ENCODE measurements at regions not wholly inside any gene's neighbourhood (a gene's known extent, or its start where the extent isn't known, plus 50 kb on each side); places are given as distances from the start of the nearest gene placed in this dataset.

- no peaks in the 10 kb centered on the region for H3K36me3 ChIP-seq (ENCODE audit: control insufficient read depth, insufficient read depth, low read length)
- TF ChIP-seq, protein P1, sequence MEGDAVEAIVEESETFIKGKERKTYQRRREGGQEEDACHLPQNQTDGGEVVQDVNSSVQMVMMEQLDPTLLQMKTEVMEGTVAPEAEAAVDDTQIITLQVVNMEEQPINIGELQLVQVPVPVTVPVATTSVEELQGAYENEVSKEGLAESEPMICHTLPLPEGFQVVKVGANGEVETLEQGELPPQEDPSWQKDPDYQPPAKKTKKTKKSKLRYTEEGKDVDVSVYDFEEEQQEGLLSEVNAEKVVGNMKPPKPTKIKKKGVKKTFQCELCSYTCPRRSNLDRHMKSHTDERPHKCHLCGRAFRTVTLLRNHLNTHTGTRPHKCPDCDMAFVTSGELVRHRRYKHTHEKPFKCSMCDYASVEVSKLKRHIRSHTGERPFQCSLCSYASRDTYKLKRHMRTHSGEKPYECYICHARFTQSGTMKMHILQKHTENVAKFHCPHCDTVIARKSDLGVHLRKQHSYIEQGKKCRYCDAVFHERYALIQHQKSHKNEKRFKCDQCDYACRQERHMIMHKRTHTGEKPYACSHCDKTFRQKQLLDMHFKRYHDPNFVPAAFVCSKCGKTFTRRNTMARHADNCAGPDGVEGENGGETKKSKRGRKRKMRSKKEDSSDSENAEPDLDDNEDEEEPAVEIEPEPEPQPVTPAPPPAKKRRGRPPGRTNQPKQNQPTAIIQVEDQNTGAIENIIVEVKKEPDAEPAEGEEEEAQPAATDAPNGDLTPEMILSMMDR (IDR thresholded peaks at IDR 0.05; ENCODE audit: insufficient read depth, low read length, severe bottlenecking) = no peak
- no peak for FAIRE-seq
- DNase-seq (ENCODE audit: low read depth) = no peak
- no peaks in the 10 kb centered on the region for H3K27me3 ChIP-seq (ENCODE audit: control insufficient read depth, insufficient read depth, low read length)
- H3K4me3 ChIP-seq (ENCODE audit: low read depth, low read length) = no peak overlapping the region
Measured at GRCh38 chr4:83213640-83214039, 71.0 kb downstream of the COQ2 start.

DNA sequence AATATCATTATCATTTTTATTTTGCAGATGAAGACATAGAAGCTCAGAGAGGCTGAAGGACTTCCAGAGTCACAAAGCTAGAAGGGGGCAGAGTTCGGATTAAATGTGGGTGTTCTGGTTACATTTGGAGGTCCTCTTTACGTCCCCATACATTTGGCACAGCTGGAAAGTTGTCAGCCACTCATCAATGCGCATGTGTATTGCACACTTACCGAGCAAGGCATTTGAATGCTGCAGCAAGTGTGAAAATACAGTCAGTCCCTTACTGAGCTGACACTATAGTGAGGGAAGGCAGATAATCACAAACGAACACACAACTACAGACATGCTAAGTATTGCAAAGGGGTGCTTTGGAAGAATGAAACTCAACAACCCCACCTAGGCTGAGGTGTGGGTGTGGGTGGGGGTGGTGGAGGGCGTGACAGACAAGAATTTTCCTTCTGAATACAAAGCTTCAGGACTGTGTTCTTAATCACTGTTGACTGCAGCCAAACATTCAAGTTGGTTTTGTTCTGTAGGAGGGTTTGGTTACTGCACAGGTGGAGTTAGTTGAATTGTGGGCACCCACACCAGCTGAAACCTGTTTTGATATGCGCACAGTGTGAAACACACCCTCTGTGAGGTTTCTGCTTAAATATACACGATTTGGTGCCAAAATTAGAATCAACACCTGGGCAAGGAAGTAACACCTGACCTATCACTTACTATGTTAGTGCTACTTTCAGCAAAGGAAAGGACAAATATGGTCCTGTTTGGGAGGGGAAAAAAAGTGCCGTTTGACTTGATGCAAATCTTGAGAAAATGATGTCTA is 72.4 kb downstream of the COQ2 start:
- TF ChIP-seq, protein P1 (IDR thresholded peaks at IDR 0.05; ENCODE audit: insufficient read depth, low read length, severe bottlenecking) = peak; percentile 2
- DNase-seq (ENCODE audit: low read depth) = peak; percentile 86
- H3K4me3 ChIP-seq (ENCODE audit: low read depth, low read length) = no peak overlapping the region
- H3K36me3 ChIP-seq (ENCODE audit: control insufficient read depth, insufficient read depth, low read length) = no peaks in the 10 kb centered on the region
- H3K27me3 ChIP-seq (ENCODE audit: control insufficient read depth, insufficient read depth, low read length) = no peaks in the 10 kb centered on the region
- FAIRE-seq = peak; percentile 73

GRCh38 chr4:83209419-83209818 is 75.2 kb downstream of the COQ2 start:
- Histone ChIP-seq H3K36me3 (ENCODE audit: control insufficient read depth, insufficient read depth, low read length) (no peaks in the 10 kb centered on the region), H3K4me3 (ENCODE audit: low read depth, low read length) (no peak overlapping the region), H3K27me3 (ENCODE audit: control insufficient read depth, insufficient read depth, low read length) (no peaks in the 10 kb centered on the region)
- TF ChIP-seq, protein P1 (IDR thresholded peaks at IDR 0.05; ENCODE audit: insufficient read depth, low read length, severe bottlenecking) = no peak
- DNase-seq (ENCODE audit: low read depth) (no peak), FAIRE-seq (peak; percentile 70)

- TF ChIP-seq, protein P1 (IDR thresholded peaks at IDR 0.05; ENCODE audit: insufficient read depth, low read length, severe bottlenecking) = no peak
- no peak for DNase-seq (ENCODE audit: low read depth)
Measured at GRCh38 chr4:83208371-83209365, 75.9 kb downstream of the COQ2 start.

DNA sequence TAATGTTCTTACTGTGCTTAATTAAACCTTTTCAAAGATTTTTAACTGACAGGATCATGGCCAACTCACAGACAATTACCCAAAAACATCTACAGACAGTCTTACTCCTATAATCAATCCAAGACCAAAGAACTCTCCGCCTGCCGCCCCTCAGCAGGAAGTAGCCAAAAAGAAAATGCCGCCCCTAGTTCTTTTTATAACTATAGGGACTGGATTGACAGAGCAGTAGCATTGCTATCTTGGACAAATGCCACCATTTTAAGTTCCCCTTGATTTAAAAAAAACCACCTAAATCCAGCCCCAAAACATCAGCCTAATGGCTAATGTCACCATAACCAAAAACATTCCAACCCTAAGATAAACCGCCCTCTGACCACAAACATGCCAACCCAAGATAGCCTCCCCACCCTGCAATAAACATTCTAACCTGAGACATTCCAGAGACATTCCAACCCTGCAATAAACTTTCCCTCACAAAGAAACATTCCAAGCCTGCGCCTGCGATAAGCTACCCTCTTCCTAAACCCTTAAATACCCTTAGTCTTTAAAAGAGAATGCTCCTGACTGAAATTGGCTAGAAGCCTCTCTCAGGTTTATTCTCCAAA is 77.0 kb downstream of the COQ2 start:
- FAIRE-seq = no peak
- TF ChIP-seq, protein P1 (IDR thresholded peaks at IDR 0.05; ENCODE audit: insufficient read depth, low read length, severe bottlenecking) = no peak
- no peak for DNase-seq (ENCODE audit: low read depth)
- H3K27me3 ChIP-seq (ENCODE audit: control insufficient read depth, insufficient read depth, low read length) = no peaks in the 10 kb centered on the region
- H3K4me3 ChIP-seq (ENCODE audit: low read depth, low read length) = no peak overlapping the region
- H3K36me3 ChIP-seq (ENCODE audit: control insufficient read depth, insufficient read depth, low read length) = no peaks in the 10 kb centered on the region

More at GRCh38 chr4:83208371-83209365, 75.9 kb downstream of the COQ2 start:
- Histone ChIP-seq H3K4me3 (ENCODE audit: low read depth, low read length) (no peak overlapping the region), H3K27me3 (ENCODE audit: control insufficient read depth, insufficient read depth, low read length) (no peaks in the 10 kb centered on the region), H3K36me3 (ENCODE audit: control insufficient read depth, insufficient read depth, low read length) (no peaks in the 10 kb centered on the region)
- FAIRE-seq = no peak

Measured in bronchial epithelial cell (primary cell).